GM19328 (cell line): ENCODE measurements at regions not wholly inside any gene's neighbourhood (a gene's known extent, or its start where the extent isn't known, plus 50 kb on each side); places are given as distances from the start of the nearest gene placed in this dataset.

ENCODE experiments used
- ATAC-seq: cut with Tn5 transposase; IDR thresholded peaks from one replicate; pipeline ENCODE4 v1.9.1; 2021; ENCODE audit warnings: mild to moderate bottlenecking, moderate library complexity; ENCODE audit not compliant: unreplicated experiment

- ATAC-seq: no peak
Measured at GRCh38 chr18:65548316-65548715, 202.5 kb upstream of the CDH7 start.

- no peak for ATAC-seq
Measured at GRCh38 chr18:65547046-65547445, 203.8 kb upstream of the CDH7 start.

- no peak for ATAC-seq
Measured at GRCh38 chr18:65544701-65545100, 206.1 kb upstream of the CDH7 start.

GRCh38 chr18:65527879-65528633 lies 222.8 kb upstream of the CDH7 start:
- no peak for ATAC-seq

- no peak for ATAC-seq
Measured at GRCh38 chr18:65526099-65526498, 224.7 kb upstream of the CDH7 start.

- no peak for ATAC-seq
Measured at GRCh38 chr18:65523461-65523860, 227.4 kb upstream of the CDH7 start.

- no peak for ATAC-seq
Measured at GRCh38 chr18:65522907-65523306, 227.9 kb upstream of the CDH7 start.

GRCh38 chr18:65516209-65516608 lies 234.6 kb upstream of the CDH7 start:
- ATAC-seq: no peak

GRCh38 chr18:65498605-65499004 lies 252.2 kb upstream of the CDH7 start:
- ATAC-seq: no peak

GRCh38 chr18:65487569-65487968 lies 263.2 kb upstream of the CDH7 start:
- ATAC-seq: no peak

- no peak for ATAC-seq
Measured at GRCh38 chr18:65477455-65477854, 273.4 kb upstream of the CDH7 start.

GRCh38 chr18:65468881-65469280 lies 281.9 kb upstream of the CDH7 start:
- ATAC-seq: no peak

GRCh38 chr18:65464361-65464760 lies 286.5 kb upstream of the CDH7 start:
- no peak for ATAC-seq

GRCh38 chr18:65459741-65460140 lies 291.1 kb upstream of the CDH7 start:
- ATAC-seq: no peak

GRCh38 chr18:65458871-65459270 lies 291.9 kb upstream of the CDH7 start:
- ATAC-seq: no peak

- ATAC-seq: no peak
Measured at GRCh38 chr18:65439188-65439587, 311.6 kb upstream of the CDH7 start.

- no peak for ATAC-seq
Measured at GRCh38 chr18:65436430-65436829, 314.4 kb upstream of the CDH7 start.

GRCh38 chr18:65435534-65435933 lies 315.3 kb upstream of the CDH7 start:
- no peak for ATAC-seq

- no peak for ATAC-seq
Measured at GRCh38 chr18:65429601-65430000, 321.2 kb upstream of the CDH7 start.

GRCh38 chr18:65425366-65425765 lies 325.4 kb upstream of the CDH7 start:
- no peak for ATAC-seq

- no peak for ATAC-seq
Measured at GRCh38 chr18:65423776-65424175, 327.0 kb upstream of the CDH7 start.

GRCh38 chr18:65422544-65423136 lies 328.2 kb upstream of the CDH7 start:
- ATAC-seq: no peak

GRCh38 chr18:65415098-65415497 lies 335.7 kb upstream of the CDH7 start:
- no peak for ATAC-seq
